ENCODE measurements at regions not wholly inside any gene's neighbourhood (a gene's known extent, or its start where the extent isn't known, plus 50 kb on each side); places are given as distances from the start of the nearest gene placed in this dataset.

- TF ChIP-seq POLR2A (IDR thresholded peaks at IDR 0.05): no peak
- TF ChIP-seq, protein P1, sequence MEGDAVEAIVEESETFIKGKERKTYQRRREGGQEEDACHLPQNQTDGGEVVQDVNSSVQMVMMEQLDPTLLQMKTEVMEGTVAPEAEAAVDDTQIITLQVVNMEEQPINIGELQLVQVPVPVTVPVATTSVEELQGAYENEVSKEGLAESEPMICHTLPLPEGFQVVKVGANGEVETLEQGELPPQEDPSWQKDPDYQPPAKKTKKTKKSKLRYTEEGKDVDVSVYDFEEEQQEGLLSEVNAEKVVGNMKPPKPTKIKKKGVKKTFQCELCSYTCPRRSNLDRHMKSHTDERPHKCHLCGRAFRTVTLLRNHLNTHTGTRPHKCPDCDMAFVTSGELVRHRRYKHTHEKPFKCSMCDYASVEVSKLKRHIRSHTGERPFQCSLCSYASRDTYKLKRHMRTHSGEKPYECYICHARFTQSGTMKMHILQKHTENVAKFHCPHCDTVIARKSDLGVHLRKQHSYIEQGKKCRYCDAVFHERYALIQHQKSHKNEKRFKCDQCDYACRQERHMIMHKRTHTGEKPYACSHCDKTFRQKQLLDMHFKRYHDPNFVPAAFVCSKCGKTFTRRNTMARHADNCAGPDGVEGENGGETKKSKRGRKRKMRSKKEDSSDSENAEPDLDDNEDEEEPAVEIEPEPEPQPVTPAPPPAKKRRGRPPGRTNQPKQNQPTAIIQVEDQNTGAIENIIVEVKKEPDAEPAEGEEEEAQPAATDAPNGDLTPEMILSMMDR (IDR thresholded peaks at IDR 0.05): no peak
These were observed 72.0 kb upstream of the SHISAL1 start for GRCh38 chr22:44384563-44385295.
